Panc1 (cell line): ENCODE measurements at regions not wholly inside any gene's neighbourhood (a gene's known extent, or its start where the extent isn't known, plus 50 kb on each side); places are given as distances from the start of the nearest gene placed in this dataset.

Experiments
- POLR2AphosphoS5 ChIP-seq: IDR thresholded peaks from 2 replicates; pipeline ENCODE4 v1.6.1; 2012; ENCODE audit warnings: mild to moderate bottlenecking, low read depth, low read length, moderate library complexity
- SIN3A ChIP-seq: IDR thresholded peaks from 2 replicates; pipeline ENCODE4 v1.6.1; 2012; ENCODE audit warnings: low read depth, mild to moderate bottlenecking, low read length, moderate library complexity, borderline replicate concordance; ENCODE audit not compliant: insufficient read depth
- TF ChIP-seq, protein P1 (sequence below): fragments of 450-650 bp; IDR thresholded peaks from 2 replicates; pipeline ENCODE4 v1.5.1; 2017; ENCODE audit warnings: mild to moderate bottlenecking

DNA sequence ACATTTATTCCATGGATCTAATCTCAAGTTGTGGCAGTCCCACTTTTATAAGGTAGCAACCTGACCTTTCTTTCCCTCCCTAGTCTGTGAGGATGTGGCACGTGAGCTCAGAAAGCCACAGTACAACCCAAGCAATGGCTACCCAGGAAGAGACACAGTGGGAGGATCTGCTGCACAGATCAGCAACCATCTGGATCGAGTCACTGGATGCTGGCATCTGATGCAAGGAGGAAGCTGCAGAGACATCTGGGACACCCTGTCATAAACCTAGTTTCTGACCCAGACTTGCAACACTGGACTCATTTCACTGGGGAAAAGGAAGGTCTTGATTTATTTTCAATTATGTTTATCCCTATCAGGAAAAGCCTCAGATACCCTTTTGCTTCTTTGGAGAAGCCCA, 327.1 kb downstream of the PAPSS1 start:
- TF ChIP-seq, protein P1, sequence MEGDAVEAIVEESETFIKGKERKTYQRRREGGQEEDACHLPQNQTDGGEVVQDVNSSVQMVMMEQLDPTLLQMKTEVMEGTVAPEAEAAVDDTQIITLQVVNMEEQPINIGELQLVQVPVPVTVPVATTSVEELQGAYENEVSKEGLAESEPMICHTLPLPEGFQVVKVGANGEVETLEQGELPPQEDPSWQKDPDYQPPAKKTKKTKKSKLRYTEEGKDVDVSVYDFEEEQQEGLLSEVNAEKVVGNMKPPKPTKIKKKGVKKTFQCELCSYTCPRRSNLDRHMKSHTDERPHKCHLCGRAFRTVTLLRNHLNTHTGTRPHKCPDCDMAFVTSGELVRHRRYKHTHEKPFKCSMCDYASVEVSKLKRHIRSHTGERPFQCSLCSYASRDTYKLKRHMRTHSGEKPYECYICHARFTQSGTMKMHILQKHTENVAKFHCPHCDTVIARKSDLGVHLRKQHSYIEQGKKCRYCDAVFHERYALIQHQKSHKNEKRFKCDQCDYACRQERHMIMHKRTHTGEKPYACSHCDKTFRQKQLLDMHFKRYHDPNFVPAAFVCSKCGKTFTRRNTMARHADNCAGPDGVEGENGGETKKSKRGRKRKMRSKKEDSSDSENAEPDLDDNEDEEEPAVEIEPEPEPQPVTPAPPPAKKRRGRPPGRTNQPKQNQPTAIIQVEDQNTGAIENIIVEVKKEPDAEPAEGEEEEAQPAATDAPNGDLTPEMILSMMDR: no peak
- TF ChIP-seq POLR2AphosphoS5: no peak
- TF ChIP-seq SIN3A: no peak
